ENCODE measurements at regions not wholly inside any gene's neighbourhood (a gene's known extent, or its start where the extent isn't known, plus 50 kb on each side); places are given as distances from the start of the nearest gene placed in this dataset.
A peak's percentile ranks its signal among the peaks of the same experiment; 100 is the strongest.

DNA sequence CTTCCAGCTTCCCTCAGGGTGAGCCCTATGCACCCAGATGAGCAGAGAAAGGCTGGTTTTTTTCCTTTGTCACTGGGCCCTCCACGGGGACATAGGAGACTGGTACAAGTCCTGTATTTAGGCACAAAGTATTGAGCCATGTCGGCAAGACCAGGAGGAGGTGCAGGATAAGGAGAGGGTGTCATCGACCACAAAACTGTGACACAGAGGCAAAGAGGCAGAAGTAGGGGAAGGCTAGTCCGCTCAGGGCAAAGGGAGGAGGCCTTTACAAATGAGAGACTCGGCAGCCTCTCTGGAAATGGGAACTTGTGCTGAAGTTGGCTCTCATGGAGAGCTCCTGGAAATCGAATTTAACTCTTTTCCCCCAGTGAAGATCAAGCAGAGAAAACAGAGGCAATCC lies 70.7 kb upstream of the CAMK1G start:
- H3K36me3 ChIP-seq (replicated peaks in 1 of 2; ENCODE audit: control insufficient read depth in 1 of 2, insufficient read depth in 2 of 2, low read length in 2 of 2): no peaks in the 10 kb centered on the region
- no peaks in the 10 kb centered on the region for H3K79me2 ChIP-seq (ENCODE audit: insufficient read depth, low read length)
- Mint-ChIP-seq H3K36me3 (no peaks in the 10 kb centered on the region), H3K27ac (no peak overlapping the region), H3K4me3 (no peak overlapping the region), H3K4me1 (no peaks in the 10 kb centered on the region), H3K9me3 (peaks cover 0 to 4% (median 0%) of the 10 kb centered on the region in 7 donors), H3K27me3 (ENCODE audit: low read depth in 3 of 3) (peaks cover 1 to 5% (median 1%) of the 10 kb centered on the region in 3 donors)
- no peak overlapping the region for H3K9ac ChIP-seq (ENCODE audit: insufficient read depth, low read length, poor library complexity, severe bottlenecking)
- H3K4me1 ChIP-seq (ENCODE audit: control insufficient read depth in 1 of 2, insufficient read depth in 2 of 2, low read length in 2 of 2): no peaks in the 10 kb centered on the region
- no peak overlapping the region for H2AFZ ChIP-seq (ENCODE audit: insufficient read depth, low read depth, low read length, poor library complexity, severe bottlenecking)
- H4K20me1 ChIP-seq (ENCODE audit: insufficient read depth, low read length): no peaks in the 10 kb centered on the region
- no peak overlapping the region for H3K4me3 ChIP-seq (replicated peaks in 1 of 3; ENCODE audit: low read depth in 2 of 3, low read length in 3 of 3)
- H3K9me3 ChIP-seq (replicated peaks in 1 of 2; ENCODE audit: control insufficient read depth in 1 of 2, insufficient read depth in 1 of 2, low read length in 2 of 2): no peaks in the 10 kb centered on the region
- H3K27me3 ChIP-seq (ENCODE audit: control insufficient read depth in 2 of 2, insufficient read depth in 2 of 2, low read length in 2 of 2): no peaks in the 10 kb centered on the region
- TF ChIP-seq, protein P1, sequence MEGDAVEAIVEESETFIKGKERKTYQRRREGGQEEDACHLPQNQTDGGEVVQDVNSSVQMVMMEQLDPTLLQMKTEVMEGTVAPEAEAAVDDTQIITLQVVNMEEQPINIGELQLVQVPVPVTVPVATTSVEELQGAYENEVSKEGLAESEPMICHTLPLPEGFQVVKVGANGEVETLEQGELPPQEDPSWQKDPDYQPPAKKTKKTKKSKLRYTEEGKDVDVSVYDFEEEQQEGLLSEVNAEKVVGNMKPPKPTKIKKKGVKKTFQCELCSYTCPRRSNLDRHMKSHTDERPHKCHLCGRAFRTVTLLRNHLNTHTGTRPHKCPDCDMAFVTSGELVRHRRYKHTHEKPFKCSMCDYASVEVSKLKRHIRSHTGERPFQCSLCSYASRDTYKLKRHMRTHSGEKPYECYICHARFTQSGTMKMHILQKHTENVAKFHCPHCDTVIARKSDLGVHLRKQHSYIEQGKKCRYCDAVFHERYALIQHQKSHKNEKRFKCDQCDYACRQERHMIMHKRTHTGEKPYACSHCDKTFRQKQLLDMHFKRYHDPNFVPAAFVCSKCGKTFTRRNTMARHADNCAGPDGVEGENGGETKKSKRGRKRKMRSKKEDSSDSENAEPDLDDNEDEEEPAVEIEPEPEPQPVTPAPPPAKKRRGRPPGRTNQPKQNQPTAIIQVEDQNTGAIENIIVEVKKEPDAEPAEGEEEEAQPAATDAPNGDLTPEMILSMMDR (IDR thresholded peaks at IDR 0.05): no peak
- DNase-seq: no peak
- no peak overlapping the region for H3K4me2 ChIP-seq (replicated peaks; ENCODE audit: extremely low read depth, low read length, poor library complexity, severe bottlenecking)
- WGBS (ENCODE audit: insufficient coverage): 85% methylated on average over 5 of the region's 6 CpGs
- intact Hi-C loops (cut with micrococcal nuclease): loop anchor here in 1 of 2 donors (5.0 kb wide), 1 partner anchor 311 kb away; no protein-coding TSS in a partner anchor
- no peak overlapping the region for H3K27ac ChIP-seq (ENCODE audit: low read depth in 1 of 2, low read length in 2 of 2)

DNA sequence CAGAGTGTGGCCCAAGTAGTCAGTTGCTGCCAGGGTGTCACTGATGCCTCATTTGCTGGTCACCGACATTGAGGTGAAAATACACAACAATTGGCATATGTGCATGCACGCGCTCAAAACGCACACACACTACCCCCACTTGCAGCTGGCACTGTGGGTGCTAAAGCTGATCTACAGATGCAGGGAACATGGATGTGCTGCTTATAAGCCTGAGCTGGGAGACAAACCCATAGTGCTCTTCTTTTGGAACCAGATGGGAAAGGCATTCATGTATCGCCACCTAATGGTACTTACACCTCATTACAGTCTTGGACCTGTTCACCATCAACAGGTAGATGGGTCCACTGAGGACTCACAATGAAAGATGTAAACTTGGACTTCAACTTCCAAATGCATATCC lies 70.3 kb upstream of the CAMK1G start:
- Mint-ChIP-seq H3K9me3 (peaks cover 0 to 2% (median 0%) of the 10 kb centered on the region in 7 donors), H3K36me3 (no peaks in the 10 kb centered on the region), H3K4me1 (no peaks in the 10 kb centered on the region), H3K4me3 (no peak overlapping the region), H3K27me3 (ENCODE audit: low read depth in 3 of 3) (peaks cover 1 to 5% (median 1%) of the 10 kb centered on the region in 3 donors), H3K27ac (no peak overlapping the region)
- Histone ChIP-seq H3K36me3 (replicated peaks in 1 of 2; ENCODE audit: control insufficient read depth in 1 of 2, insufficient read depth in 2 of 2, low read length in 2 of 2) (no peaks in the 10 kb centered on the region), H3K27ac (ENCODE audit: low read depth in 1 of 2, low read length in 2 of 2) (no peak overlapping the region), H3K4me1 (ENCODE audit: control insufficient read depth in 1 of 2, insufficient read depth in 2 of 2, low read length in 2 of 2) (no peaks in the 10 kb centered on the region), H3K4me2 (replicated peaks; ENCODE audit: extremely low read depth, low read length, poor library complexity, severe bottlenecking) (no peak overlapping the region), H3K27me3 (ENCODE audit: control insufficient read depth in 2 of 2, insufficient read depth in 2 of 2, low read length in 2 of 2) (no peaks in the 10 kb centered on the region), H3K9ac (ENCODE audit: insufficient read depth, low read length, poor library complexity, severe bottlenecking) (no peak overlapping the region), H2AFZ (ENCODE audit: insufficient read depth, low read depth, low read length, poor library complexity, severe bottlenecking) (no peak overlapping the region), H4K20me1 (ENCODE audit: insufficient read depth, low read length) (no peaks in the 10 kb centered on the region), H3K9me3 (replicated peaks in 1 of 2; ENCODE audit: control insufficient read depth in 1 of 2, insufficient read depth in 1 of 2, low read length in 2 of 2) (no peaks in the 10 kb centered on the region), H3K4me3 (replicated peaks in 1 of 3; ENCODE audit: low read depth in 2 of 3, low read length in 3 of 3) (no peak overlapping the region), H3K79me2 (ENCODE audit: insufficient read depth, low read length) (no peaks in the 10 kb centered on the region)
- TF ChIP-seq, protein P1 (IDR thresholded peaks at IDR 0.05): peak; percentile 67
- intact Hi-C loops (cut with micrococcal nuclease): loop anchor here in 1 of 2 donors (5.0 kb wide), 1 partner anchor 311 kb away; no protein-coding TSS in a partner anchor
- WGBS (ENCODE audit: insufficient coverage): 85% methylated on average over 4 of the region's 5 CpGs
- peak in 2 of 3 donors; percentile 6 to 13 for DNase-seq
